ENCODE measurements at regions not wholly inside any gene's neighbourhood (a gene's known extent, or its start where the extent isn't known, plus 50 kb on each side); places are given as distances from the start of the nearest gene placed in this dataset.

- TF ChIP-seq POLR2AphosphoS5 (IDR thresholded peaks at IDR 0.05; ENCODE audit: low read depth, low read length) (no peak), CTCF (IDR thresholded peaks at IDR 0.05) (no peak), REST (IDR thresholded peaks at IDR 0.05; ENCODE audit: insufficient read depth in 1 of 2, low read depth in 2 of 2, low read length in 1 of 2) (no peak), TCF7L2 (IDR thresholded peaks at IDR 0.05; ENCODE audit: low read depth, low read length) (no peak)
Observed at GRCh38 chr18:27619906-27620305, 434.8 kb upstream of the CHST9 start.

Data from Panc1 (cell line).